Neural cell (in vitro differentiated cells): ENCODE measurements at regions not wholly inside any gene's neighbourhood (a gene's known extent, or its start where the extent isn't known, plus 50 kb on each side); places are given as distances from the start of the nearest gene placed in this dataset.

ENCODE experiments used
- H2AFZ ChIP-seq: fragments of 200-600, 300-800 bp; sonication (generic), shearing (Covaris generic); 2 replicates; pipeline ENCODE4 v1.6.0; 2014; ENCODE audit warnings: low read depth, mild to moderate bottlenecking, antibody characterized with exemption, low read length, moderate library complexity
- H3F3A ChIP-seq: fragments of 200-600 bp; shearing (Covaris generic); 2 replicates; pipeline ENCODE4 v1.6.1; 2016; ENCODE audit warnings: mild to moderate bottlenecking, moderate library complexity, mixed read lengths, antibody characterized with exemption, low read length; ENCODE audit not compliant: insufficient read depth, poor library complexity, severe bottlenecking
- H3K27ac ChIP-seq: fragments of 200-600, 300-800 bp; sonication (generic), shearing (Covaris generic); 2 replicates; pipeline ENCODE4 v1.5.1; 2014; ENCODE audit warnings: mild to moderate bottlenecking, low read length, moderate library complexity
- H3K27me3 ChIP-seq: fragments of 300-800, 200-600 bp; sonication (generic), shearing (Covaris generic); 2 replicates; pipeline ENCODE4 v1.6.0; 2014; ENCODE audit warnings: mild to moderate bottlenecking, low read depth, low read length, moderate library complexity; ENCODE audit not compliant: insufficient read depth
- H3K36me3 ChIP-seq: fragments of 300-800, 200-600 bp; sonication (generic), shearing (Covaris generic); 2 replicates; pipeline ENCODE4 v1.5.1; 2014; ENCODE audit warnings: mild to moderate bottlenecking, antibody characterized with exemption, low read length, moderate library complexity; ENCODE audit not compliant: insufficient read depth
- H3K4me2 ChIP-seq: fragments of 300-800, 200-600 bp; sonication (generic), shearing (Covaris generic); 2 replicates; pipeline ENCODE4 v1.6.0; 2014; ENCODE audit warnings: mild to moderate bottlenecking, low read length
- H3K4me3 ChIP-seq: fragments of 300-800, 200-600 bp; sonication (generic), shearing (Covaris generic); 2 replicates; pipeline ENCODE4 v1.5.1; 2014; ENCODE audit warnings: mild to moderate bottlenecking, low read length, moderate library complexity
- H3K79me2 ChIP-seq: fragments of 200-600 bp; shearing (Covaris generic); replicated peaks from 2 replicates; pipeline ENCODE4 v1.6.0; 2014; ENCODE audit warnings: mild to moderate bottlenecking, low read length, moderate library complexity; ENCODE audit not compliant: insufficient read depth
- H3K9ac ChIP-seq: fragments of 300-800, 200-600 bp; sonication (generic), shearing (Covaris generic); 2 replicates; pipeline ENCODE4 v1.6.1; 2016; ENCODE audit warnings: mild to moderate bottlenecking, low read length, mixed read lengths
- H3K9me2 ChIP-seq: fragments of 200-600 bp; shearing (Covaris generic); 2 replicates; pipeline ENCODE4 v1.6.1; 2016; ENCODE audit warnings: mild to moderate bottlenecking, low read length, mixed read lengths; ENCODE audit not compliant: insufficient read depth
- H3K9me3 ChIP-seq: fragments of 200-600, 300-800 bp; sonication (generic), shearing (Covaris generic); 2 replicates; pipeline ENCODE4 v1.6.1; 2016; ENCODE audit warnings: mild to moderate bottlenecking, mixed run types, low read length, moderate library complexity, mixed read lengths
- H4K20me1 ChIP-seq: fragments of 200-600 bp; shearing (Covaris generic); 2 replicates; pipeline ENCODE4 v1.6.1; 2016; ENCODE audit warnings: mild to moderate bottlenecking, mixed run types; ENCODE audit not compliant: insufficient read depth
- EP300 ChIP-seq: fragments of 450-650 bp; conservative IDR thresholded peaks from 2 replicates; pipeline ENCODE4 v1.6.1; 2014; ENCODE audit warnings: antibody characterized with exemption, mild to moderate bottlenecking, moderate library complexity; ENCODE audit not compliant: poor library complexity, severe bottlenecking
- EZH2 ChIP-seq: fragments of 200-600, 300-800 bp; shearing (Covaris generic), sonication (generic); IDR thresholded peaks from 2 replicates; pipeline ENCODE4 v1.6.1; 2014; ENCODE audit warnings: antibody characterized with exemption, low read length, borderline replicate concordance, mild to moderate bottlenecking; ENCODE audit not compliant: insufficient read depth, poor library complexity, severe bottlenecking
- MXI1 ChIP-seq: fragments of 450-650 bp; conservative IDR thresholded peaks from 2 replicates; pipeline ENCODE4 v1.6.1; 2014; ENCODE audit warnings: antibody characterized with exemption, mild to moderate bottlenecking; ENCODE audit not compliant: poor library complexity, severe bottlenecking
- POLR2AphosphoS5 ChIP-seq: IDR thresholded peaks from 2 replicates; pipeline ENCODE4 v1.6.1; 2012
- RAD21 ChIP-seq: fragments of 450-650 bp; conservative IDR thresholded peaks from 2 replicates; pipeline ENCODE4 v1.6.1; 2014; ENCODE audit warnings: antibody characterized with exemption, mild to moderate bottlenecking, moderate library complexity
- SMC3 ChIP-seq: fragments of 450-650 bp; conservative IDR thresholded peaks from 2 replicates; pipeline ENCODE4 v1.6.1; 2014; ENCODE audit warnings: antibody characterized with exemption, mild to moderate bottlenecking, moderate library complexity; ENCODE audit not compliant: poor library complexity
- TAF1 ChIP-seq: IDR thresholded peaks from 2 replicates; pipeline ENCODE4 v1.6.1; 2012; ENCODE audit warnings: low read depth
- TF ChIP-seq, protein P1 (sequence below): fragments of 450-650 bp; IDR thresholded peaks from 2 replicates; pipeline ENCODE4 v1.5.1; 2014; ENCODE audit warnings: antibody characterized with exemption, mild to moderate bottlenecking, moderate library complexity; ENCODE audit not compliant: poor library complexity, severe bottlenecking
- TF ChIP-seq, protein P2 (sequence below): IDR thresholded peaks from 2 replicates; pipeline ENCODE4 v1.6.1; 2012; ENCODE audit warnings: borderline replicate concordance

DNA sequence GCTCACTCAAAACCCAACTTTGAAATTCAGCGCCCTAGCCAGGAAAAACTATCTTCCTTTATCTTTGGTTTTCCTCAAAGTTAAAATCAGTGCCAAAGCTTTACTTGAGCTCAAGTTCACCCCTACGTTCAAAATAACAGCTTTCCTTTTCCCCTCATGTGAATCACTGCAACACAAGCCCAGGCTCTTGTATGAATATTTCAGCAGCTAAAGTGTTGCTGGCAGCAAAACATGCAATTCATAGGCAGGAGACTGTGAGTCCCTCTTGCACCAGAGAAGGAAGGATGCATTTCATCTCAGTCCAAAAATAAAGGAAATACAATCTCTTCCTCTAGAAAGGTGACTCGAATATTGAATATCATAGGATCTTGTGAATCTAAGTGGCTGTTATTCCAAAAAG, 461.3 kb upstream of the SOX11 start:
- Histone ChIP-seq H4K20me1 (no peaks in the 10 kb centered on the region), H2AFZ (no peak overlapping the region), H3F3A (no peaks in the 10 kb centered on the region), H3K27ac (no peak overlapping the region), H3K79me2 (no peaks in the 10 kb centered on the region), H3K27me3 (no peaks in the 10 kb centered on the region), H3K4me3 (no peak overlapping the region), H3K9me3 (no peaks in the 10 kb centered on the region), H3K36me3 (no peaks in the 10 kb centered on the region), H3K4me2 (no peak overlapping the region), H3K9ac (no peak overlapping the region), H3K9me2 (no peaks in the 10 kb centered on the region)
- no peak for TF ChIP-seq POLR2AphosphoS5
- no peak for TF ChIP-seq TAF1
- no peak for TF ChIP-seq EZH2
- TF ChIP-seq, protein P1, sequence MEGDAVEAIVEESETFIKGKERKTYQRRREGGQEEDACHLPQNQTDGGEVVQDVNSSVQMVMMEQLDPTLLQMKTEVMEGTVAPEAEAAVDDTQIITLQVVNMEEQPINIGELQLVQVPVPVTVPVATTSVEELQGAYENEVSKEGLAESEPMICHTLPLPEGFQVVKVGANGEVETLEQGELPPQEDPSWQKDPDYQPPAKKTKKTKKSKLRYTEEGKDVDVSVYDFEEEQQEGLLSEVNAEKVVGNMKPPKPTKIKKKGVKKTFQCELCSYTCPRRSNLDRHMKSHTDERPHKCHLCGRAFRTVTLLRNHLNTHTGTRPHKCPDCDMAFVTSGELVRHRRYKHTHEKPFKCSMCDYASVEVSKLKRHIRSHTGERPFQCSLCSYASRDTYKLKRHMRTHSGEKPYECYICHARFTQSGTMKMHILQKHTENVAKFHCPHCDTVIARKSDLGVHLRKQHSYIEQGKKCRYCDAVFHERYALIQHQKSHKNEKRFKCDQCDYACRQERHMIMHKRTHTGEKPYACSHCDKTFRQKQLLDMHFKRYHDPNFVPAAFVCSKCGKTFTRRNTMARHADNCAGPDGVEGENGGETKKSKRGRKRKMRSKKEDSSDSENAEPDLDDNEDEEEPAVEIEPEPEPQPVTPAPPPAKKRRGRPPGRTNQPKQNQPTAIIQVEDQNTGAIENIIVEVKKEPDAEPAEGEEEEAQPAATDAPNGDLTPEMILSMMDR: no peak
- no peak for TF ChIP-seq EP300
- TF ChIP-seq MXI1: no peak
- TF ChIP-seq RAD21: no peak
- TF ChIP-seq SMC3: no peak
- TF ChIP-seq, protein P2, sequence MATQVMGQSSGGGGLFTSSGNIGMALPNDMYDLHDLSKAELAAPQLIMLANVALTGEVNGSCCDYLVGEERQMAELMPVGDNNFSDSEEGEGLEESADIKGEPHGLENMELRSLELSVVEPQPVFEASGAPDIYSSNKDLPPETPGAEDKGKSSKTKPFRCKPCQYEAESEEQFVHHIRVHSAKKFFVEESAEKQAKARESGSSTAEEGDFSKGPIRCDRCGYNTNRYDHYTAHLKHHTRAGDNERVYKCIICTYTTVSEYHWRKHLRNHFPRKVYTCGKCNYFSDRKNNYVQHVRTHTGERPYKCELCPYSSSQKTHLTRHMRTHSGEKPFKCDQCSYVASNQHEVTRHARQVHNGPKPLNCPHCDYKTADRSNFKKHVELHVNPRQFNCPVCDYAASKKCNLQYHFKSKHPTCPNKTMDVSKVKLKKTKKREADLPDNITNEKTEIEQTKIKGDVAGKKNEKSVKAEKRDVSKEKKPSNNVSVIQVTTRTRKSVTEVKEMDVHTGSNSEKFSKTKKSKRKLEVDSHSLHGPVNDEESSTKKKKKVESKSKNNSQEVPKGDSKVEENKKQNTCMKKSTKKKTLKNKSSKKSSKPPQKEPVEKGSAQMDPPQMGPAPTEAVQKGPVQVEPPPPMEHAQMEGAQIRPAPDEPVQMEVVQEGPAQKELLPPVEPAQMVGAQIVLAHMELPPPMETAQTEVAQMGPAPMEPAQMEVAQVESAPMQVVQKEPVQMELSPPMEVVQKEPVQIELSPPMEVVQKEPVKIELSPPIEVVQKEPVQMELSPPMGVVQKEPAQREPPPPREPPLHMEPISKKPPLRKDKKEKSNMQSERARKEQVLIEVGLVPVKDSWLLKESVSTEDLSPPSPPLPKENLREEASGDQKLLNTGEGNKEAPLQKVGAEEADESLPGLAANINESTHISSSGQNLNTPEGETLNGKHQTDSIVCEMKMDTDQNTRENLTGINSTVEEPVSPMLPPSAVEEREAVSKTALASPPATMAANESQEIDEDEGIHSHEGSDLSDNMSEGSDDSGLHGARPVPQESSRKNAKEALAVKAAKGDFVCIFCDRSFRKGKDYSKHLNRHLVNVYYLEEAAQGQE: no peak

DNA sequence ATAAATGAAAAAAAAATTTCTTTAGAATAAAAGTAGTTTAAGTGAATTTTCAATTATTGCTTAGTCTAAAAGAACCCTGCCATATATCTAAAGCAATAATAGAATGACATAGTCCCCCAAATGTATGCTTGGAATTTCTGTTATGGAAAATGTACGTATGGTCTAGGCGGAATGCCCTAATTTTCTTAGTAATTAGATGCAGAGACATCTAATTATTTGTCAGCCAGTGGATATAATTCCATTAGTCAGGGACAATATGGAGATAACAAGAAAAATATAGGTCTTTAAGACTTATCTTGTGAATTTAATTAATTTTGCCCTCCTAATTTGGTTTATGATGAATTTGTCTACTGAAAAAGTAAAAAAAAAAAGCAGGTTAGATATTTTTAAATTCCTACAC, 460.9 kb upstream of the SOX11 start:
- Histone ChIP-seq H3K9me3 (no peaks in the 10 kb centered on the region), H3K4me2 (no peak overlapping the region), H2AFZ (no peak overlapping the region), H3K27me3 (no peaks in the 10 kb centered on the region), H3K4me3 (no peak overlapping the region), H3K9me2 (no peaks in the 10 kb centered on the region), H3F3A (no peaks in the 10 kb centered on the region), H3K27ac (no peak overlapping the region), H3K79me2 (no peaks in the 10 kb centered on the region), H4K20me1 (no peaks in the 10 kb centered on the region), H3K9ac (no peak overlapping the region), H3K36me3 (no peaks in the 10 kb centered on the region)
- TF ChIP-seq MXI1 (no peak), EZH2 (no peak)
- TF ChIP-seq, protein P2: no peak
